ENCODE measurements at regions not wholly inside any gene's neighbourhood (a gene's known extent, or its start where the extent isn't known, plus 50 kb on each side); places are given as distances from the start of the nearest gene placed in this dataset.

GRCh38 chrX:26083093-26083492 lies 55.0 kb upstream of the MAGEB18 start:
- TF ChIP-seq, protein P1, sequence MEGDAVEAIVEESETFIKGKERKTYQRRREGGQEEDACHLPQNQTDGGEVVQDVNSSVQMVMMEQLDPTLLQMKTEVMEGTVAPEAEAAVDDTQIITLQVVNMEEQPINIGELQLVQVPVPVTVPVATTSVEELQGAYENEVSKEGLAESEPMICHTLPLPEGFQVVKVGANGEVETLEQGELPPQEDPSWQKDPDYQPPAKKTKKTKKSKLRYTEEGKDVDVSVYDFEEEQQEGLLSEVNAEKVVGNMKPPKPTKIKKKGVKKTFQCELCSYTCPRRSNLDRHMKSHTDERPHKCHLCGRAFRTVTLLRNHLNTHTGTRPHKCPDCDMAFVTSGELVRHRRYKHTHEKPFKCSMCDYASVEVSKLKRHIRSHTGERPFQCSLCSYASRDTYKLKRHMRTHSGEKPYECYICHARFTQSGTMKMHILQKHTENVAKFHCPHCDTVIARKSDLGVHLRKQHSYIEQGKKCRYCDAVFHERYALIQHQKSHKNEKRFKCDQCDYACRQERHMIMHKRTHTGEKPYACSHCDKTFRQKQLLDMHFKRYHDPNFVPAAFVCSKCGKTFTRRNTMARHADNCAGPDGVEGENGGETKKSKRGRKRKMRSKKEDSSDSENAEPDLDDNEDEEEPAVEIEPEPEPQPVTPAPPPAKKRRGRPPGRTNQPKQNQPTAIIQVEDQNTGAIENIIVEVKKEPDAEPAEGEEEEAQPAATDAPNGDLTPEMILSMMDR (conservative IDR thresholded peaks at IDR 0.05; ENCODE audit: low read depth, low read length): no peak
- TF ChIP-seq EZH2phosphoT487 (IDR thresholded peaks at IDR 0.05; ENCODE audit: borderline replicate concordance, low read length) (no peak), EZH2 (IDR thresholded peaks at IDR 0.05; ENCODE audit: low read length, unreplicated experiment) (no peak)
